ENCODE measurements at regions not wholly inside any gene's neighbourhood (a gene's known extent, or its start where the extent isn't known, plus 50 kb on each side); places are given as distances from the start of the nearest gene placed in this dataset.

- no peak overlapping the region for H3K4me3 ChIP-seq
- H3K4me1 ChIP-seq: no peaks in the 10 kb centered on the region
- no peak for DNase-seq
- H3K27ac ChIP-seq: no peak overlapping the region
- peaks cover 0 to under 1% (median 0%) of the 10 kb centered on the region in 8 donors for H3K9me3 ChIP-seq
- TF ChIP-seq POLR2A (IDR thresholded peaks at IDR 0.05): no peak
- TF ChIP-seq CTCF (IDR thresholded peaks at IDR 0.05 in 8 of 11, conservative IDR thresholded peaks at IDR 0.05 in 3 of 11): no peak
- TF ChIP-seq POLR2AphosphoS5 (IDR thresholded peaks at IDR 0.05): no peak
- H3K27me3 ChIP-seq (replicated peaks in 1 of 7): no peaks in the 10 kb centered on the region
- H3K36me3 ChIP-seq: no peaks in the 10 kb centered on the region
- intact Hi-C loops (cut with DNase I; ENCODE audit: low total_unique reads): no loop called here
Measured at GRCh38 chr3:78165876-78166275, 1126.0 kb downstream of the ROBO2 start.

GRCh38 chr3:78174821-78175220, 1134.9 kb downstream of the ROBO2 start:
- DNase-seq: no peak
- Histone ChIP-seq H3K27ac (no peak overlapping the region), H3K4me1 (no peaks in the 10 kb centered on the region), H3K27me3 (replicated peaks in 1 of 7) (no peaks in the 10 kb centered on the region), H3K9me3 (peaks cover 0 to 8% (median 0%) of the 10 kb centered on the region in 8 donors), H3K36me3 (no peaks in the 10 kb centered on the region), H3K4me3 (no peak overlapping the region)
- intact Hi-C loops (cut with DNase I; ENCODE audit: low total_unique reads): no loop called here
- no peak for TF ChIP-seq CTCF (IDR thresholded peaks at IDR 0.05 in 8 of 11, conservative IDR thresholded peaks at IDR 0.05 in 3 of 11)
- TF ChIP-seq POLR2A (IDR thresholded peaks at IDR 0.05): no peak
- WGBS, 5 donors: 42 to 84% (median 54%) methylated on average over 1 of the region's 1 CpG

- WGBS, 5 donors: 71 to 83% (median 75%) methylated on average over 4 of the region's 4 CpGs
Measured at GRCh38 chr3:78176869-78177268, 1137.0 kb downstream of the ROBO2 start.

GRCh38 chr3:78177780-78178179, 1137.9 kb downstream of the ROBO2 start:
- Histone ChIP-seq H3K36me3 (no peaks in the 10 kb centered on the region), H3K9me3 (peaks cover 0 to 3% (median 0%) of the 10 kb centered on the region in 8 donors), H3K4me3 (no peak overlapping the region), H3K27ac (no peak overlapping the region), H3K4me1 (no peaks in the 10 kb centered on the region), H3K27me3 (replicated peaks in 1 of 7) (no peaks in the 10 kb centered on the region)
- TF ChIP-seq POLR2AphosphoS5 (IDR thresholded peaks at IDR 0.05) (no peak), CTCF (IDR thresholded peaks at IDR 0.05 in 8 of 11, conservative IDR thresholded peaks at IDR 0.05 in 3 of 11) (no peak), POLR2A (IDR thresholded peaks at IDR 0.05) (no peak)
- no peak for DNase-seq
- intact Hi-C loops (cut with DNase I; ENCODE audit: low total_unique reads): no loop called here
- WGBS, 5 donors: 69 to 92% (median 76%) methylated on average over 2 of the region's 2 CpGs

More at GRCh38 chr3:78176869-78177268, 1137.0 kb downstream of the ROBO2 start:
- Histone ChIP-seq H3K27me3 (replicated peaks in 1 of 7) (no peaks in the 10 kb centered on the region), H3K27ac (no peak overlapping the region), H3K9me3 (peaks cover 0 to 3% (median 0%) of the 10 kb centered on the region in 8 donors), H3K36me3 (no peaks in the 10 kb centered on the region), H3K4me1 (no peaks in the 10 kb centered on the region), H3K4me3 (no peak overlapping the region)
- TF ChIP-seq CTCF (IDR thresholded peaks at IDR 0.05 in 8 of 11, conservative IDR thresholded peaks at IDR 0.05 in 3 of 11) (no peak), POLR2A (IDR thresholded peaks at IDR 0.05) (no peak), POLR2AphosphoS5 (IDR thresholded peaks at IDR 0.05) (no peak)
- intact Hi-C loops (cut with DNase I; ENCODE audit: low total_unique reads): no loop called here
- DNase-seq: no peak
